GM12873 (cell line): ENCODE measurements at regions not wholly inside any gene's neighbourhood (a gene's known extent, or its start where the extent isn't known, plus 50 kb on each side); places are given as distances from the start of the nearest gene placed in this dataset.

Source experiments
- TF ChIP-seq, protein P1 (sequence below): IDR thresholded peaks from 2 replicates; pipeline ENCODE4 v1.5.1; 2012; ENCODE audit warnings: low read depth, mild to moderate bottlenecking, moderate library complexity, low read length, control low read depth; ENCODE audit not compliant: insufficient read depth; ENCODE audit errors: missing control alignments

DNA sequence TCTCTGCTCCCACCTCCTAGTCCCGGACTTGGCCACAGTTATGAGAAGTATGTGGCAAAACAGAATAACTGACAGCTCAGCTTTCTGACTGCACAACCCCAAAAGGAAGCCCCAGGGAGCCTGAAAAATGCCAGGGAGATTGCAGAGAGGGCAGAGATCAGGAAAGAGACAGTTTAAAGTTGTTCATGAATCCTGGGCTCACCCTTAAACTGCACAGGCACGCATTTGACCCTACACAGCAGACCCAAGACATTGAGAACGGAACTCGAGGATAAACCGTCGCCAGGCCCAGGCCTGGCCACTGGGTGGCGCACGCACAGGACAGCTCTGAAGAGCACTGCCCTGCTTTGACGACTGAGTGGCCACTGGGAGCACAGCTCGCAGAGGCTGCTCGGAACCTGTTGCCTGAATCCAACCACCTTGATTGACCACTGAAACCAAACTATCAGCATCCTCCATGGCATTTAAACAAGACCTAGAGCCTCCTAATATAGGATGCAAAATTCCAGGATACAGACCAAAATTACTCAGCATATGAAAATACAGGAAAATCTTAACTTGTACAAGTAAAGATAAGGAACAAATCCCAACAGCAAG, 114.0 kb downstream of the C16orf95 start:
- TF ChIP-seq, protein P1, sequence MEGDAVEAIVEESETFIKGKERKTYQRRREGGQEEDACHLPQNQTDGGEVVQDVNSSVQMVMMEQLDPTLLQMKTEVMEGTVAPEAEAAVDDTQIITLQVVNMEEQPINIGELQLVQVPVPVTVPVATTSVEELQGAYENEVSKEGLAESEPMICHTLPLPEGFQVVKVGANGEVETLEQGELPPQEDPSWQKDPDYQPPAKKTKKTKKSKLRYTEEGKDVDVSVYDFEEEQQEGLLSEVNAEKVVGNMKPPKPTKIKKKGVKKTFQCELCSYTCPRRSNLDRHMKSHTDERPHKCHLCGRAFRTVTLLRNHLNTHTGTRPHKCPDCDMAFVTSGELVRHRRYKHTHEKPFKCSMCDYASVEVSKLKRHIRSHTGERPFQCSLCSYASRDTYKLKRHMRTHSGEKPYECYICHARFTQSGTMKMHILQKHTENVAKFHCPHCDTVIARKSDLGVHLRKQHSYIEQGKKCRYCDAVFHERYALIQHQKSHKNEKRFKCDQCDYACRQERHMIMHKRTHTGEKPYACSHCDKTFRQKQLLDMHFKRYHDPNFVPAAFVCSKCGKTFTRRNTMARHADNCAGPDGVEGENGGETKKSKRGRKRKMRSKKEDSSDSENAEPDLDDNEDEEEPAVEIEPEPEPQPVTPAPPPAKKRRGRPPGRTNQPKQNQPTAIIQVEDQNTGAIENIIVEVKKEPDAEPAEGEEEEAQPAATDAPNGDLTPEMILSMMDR, result peak; percentile 98

DNA sequence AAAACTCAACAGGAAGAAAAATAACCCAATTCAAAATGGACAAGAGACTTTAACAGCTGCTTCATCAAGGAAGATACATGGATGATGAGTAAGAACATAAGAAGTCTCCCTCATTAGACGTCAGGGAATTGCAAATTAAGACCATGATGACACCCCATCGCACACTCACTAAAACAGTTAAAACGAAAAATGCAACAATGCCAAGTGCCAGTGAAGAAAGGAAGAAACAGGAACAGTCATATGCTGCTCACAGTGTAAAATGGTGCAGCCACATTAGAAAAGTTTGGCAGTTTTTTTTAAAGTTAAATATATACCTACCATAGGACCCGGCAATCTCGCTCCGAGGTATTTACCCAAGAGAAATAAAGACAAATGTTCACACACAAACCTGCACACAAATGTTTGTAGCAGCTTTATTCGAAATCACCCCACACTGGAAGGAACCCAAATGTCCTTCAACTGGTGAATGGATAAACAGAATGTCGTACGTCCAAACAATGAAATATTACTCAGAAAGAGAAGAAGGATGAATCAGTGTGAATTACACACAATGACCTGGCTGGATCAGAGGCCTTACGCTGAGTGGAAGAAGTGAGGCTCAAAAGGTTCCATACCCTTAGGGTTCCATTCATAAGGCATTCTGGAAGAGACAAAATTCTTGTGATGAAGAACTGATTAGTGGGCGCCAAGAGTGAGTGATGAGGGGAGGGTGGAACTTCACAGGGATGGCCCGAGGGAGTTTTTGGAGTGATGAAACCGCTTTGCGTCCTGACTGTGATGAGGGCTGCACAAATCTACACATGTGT, 110.3 kb downstream of the C16orf95 start:
- TF ChIP-seq, protein P1, result no peak

DNA sequence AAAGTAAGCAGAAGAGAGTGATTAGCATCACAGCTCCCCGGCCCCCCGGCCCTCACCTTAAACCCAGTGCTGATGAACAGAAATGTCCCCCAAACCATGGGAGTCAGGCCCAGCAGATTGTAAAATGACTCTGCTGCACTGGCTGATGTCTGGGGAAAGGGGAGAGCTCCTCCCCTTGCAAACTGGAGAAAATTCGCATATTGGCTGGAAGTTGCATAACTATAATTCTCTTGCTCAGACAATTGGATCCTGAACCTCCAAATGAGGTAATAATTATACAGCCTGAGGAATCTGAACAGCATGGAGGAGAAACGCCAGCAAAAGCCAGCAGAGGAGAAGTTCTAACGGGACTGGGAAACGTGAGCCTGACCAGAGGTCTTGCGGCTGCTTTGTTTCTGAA, 109.7 kb downstream of the C16orf95 start:
- TF ChIP-seq, protein P1, result no peak

DNA sequence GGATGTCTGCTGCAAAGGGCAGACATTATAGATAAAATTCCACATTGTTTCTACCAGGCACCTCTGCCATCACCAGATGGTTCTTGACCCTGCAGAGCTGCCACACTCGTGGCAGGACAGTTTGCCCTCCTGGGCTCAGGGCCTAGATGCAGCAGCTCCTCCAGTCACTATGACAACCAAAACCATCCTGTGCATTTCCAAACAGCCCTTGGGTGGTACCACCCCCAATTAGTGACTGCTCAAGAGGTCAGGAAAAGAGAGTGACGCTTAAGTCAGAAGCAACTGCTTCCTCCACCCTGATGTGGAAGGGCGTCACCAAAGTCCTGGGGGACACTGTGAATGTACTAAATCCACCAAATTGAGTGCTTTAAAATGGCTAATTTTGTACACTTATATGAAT, 109.2 kb downstream of the C16orf95 start:
- TF ChIP-seq, protein P1, result no peak

DNA sequence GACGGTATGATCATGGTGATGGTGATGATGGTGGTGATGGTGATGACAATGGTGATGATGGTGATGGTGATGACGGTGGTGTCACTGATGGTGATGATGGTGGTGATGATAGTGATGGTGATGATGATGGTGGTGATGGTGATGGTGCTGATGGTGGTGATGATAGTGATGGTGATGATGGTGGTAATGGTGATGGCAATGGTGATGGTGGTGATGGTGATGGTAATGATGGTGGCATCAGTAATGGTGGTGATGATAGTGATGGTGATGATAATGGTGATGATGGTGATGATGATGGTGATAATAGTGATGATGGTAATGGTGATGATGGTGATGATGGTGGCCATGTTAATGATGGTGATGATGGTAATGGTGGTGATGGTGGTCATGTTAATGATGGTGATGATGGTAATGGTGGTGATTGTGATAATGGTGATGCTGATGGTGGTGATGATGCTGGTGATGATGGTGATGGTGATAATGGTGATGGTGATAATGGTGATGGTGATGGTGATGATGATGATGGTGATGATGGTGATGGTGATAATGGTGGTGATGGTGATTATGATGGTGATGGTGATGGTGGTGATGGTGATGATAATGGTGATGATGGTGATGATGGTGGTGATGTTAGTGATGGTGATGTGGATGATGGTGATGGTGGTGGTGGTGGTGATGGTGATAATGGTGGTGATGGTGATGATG, 107.2 kb downstream of the C16orf95 start:
- TF ChIP-seq, protein P1, result no peak

DNA sequence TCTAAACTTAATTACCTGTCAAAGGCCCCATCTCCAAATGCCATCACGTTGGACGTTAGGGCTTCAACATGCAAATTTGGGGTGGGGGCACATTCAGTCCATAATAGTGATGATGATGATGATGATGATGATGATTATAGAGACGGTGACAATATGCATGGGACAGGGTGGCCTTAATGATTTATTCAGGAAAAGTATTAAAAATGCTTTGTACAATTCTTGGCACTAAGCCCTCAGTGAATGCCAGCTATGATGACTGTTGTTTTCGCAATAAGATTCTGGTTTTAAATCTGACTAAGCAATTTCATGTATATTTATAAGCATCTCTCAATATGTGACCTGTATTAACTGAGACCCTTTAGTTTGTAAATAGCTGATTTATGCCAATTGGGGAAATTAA, 106.3 kb downstream of the C16orf95 start:
- TF ChIP-seq, protein P1, result no peak

DNA sequence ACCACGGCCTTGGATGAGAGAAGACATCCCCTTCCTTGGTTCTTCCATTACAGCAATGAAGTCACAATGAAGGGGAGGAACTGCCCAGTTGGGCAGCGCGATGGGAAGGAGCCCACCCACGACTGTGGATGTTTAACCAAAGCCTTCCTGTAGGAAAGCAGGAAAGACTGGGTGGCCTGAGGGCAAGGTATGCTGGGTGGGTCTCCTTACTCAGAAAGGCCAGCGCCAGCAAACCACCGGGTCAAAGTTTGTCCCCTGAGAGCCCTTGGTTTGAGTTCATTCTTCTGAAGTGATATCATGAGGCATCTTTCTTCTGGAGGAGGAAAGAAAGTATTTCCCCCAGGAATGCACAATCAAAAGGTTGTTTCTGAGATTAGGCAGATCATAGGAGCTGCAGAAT, 105.2 kb downstream of the C16orf95 start:
- TF ChIP-seq, protein P1, result no peak
